ENCODE measurements at regions not wholly inside any gene's neighbourhood (a gene's known extent, or its start where the extent isn't known, plus 50 kb on each side); places are given as distances from the start of the nearest gene placed in this dataset.

DNA sequence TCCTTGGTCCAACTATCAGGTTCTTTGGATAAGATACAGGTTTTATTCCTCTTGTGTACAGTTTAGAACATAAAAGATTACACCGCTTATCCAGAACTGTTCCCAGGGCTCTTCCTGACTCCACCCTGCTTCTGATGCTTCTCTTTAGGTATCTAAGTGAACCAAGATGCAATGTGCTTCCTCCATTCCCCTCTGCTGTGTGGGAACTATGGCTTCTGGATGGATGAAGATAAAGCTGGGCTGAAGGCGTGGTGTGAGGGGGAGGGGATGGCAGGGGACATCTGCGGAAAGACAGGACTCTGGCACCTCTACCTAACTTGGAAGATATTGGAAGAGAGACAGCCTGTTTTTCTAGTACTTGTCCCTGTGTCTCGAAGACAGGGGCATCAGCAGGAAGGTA is 209.9 kb upstream of the TBX20 start:
- TF ChIP-seq, protein P1, sequence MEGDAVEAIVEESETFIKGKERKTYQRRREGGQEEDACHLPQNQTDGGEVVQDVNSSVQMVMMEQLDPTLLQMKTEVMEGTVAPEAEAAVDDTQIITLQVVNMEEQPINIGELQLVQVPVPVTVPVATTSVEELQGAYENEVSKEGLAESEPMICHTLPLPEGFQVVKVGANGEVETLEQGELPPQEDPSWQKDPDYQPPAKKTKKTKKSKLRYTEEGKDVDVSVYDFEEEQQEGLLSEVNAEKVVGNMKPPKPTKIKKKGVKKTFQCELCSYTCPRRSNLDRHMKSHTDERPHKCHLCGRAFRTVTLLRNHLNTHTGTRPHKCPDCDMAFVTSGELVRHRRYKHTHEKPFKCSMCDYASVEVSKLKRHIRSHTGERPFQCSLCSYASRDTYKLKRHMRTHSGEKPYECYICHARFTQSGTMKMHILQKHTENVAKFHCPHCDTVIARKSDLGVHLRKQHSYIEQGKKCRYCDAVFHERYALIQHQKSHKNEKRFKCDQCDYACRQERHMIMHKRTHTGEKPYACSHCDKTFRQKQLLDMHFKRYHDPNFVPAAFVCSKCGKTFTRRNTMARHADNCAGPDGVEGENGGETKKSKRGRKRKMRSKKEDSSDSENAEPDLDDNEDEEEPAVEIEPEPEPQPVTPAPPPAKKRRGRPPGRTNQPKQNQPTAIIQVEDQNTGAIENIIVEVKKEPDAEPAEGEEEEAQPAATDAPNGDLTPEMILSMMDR (IDR thresholded peaks at IDR 0.05; ENCODE audit: low read length): no peak
- no peak for TF ChIP-seq EZH2 (IDR thresholded peaks at IDR 0.05; ENCODE audit: borderline replicate concordance, low read length)

Data from OCI-LY1 (cell line).